ENCODE measurements at regions not wholly inside any gene's neighbourhood (a gene's known extent, or its start where the extent isn't known, plus 50 kb on each side); places are given as distances from the start of the nearest gene placed in this dataset.

DNA sequence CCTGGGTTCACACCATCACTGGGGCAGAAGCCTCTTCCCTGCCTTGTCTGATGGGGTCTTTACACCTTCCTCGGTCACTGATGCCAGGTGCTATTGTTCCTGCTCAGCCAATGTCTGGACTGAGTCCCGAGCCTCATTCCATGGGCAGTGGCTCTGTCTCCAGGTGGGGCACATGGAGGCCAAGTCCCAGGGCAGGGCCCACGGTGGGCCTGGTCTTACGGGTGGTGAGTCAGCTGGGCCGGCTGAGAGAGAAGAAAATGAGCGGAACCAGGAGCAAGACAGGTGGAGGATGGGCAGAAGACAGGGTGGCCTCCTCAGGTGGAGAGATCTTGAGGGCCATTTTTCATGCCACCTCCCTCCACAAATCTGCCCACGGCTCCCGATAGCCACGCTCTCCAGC, 131.7 kb upstream of the FAM20C start:
- Histone ChIP-seq H3K27ac (ENCODE audit: low read length) (no peak overlapping the region), H3K27me3 (ENCODE audit: insufficient read depth, low read depth, low read length) (no peaks in the 10 kb centered on the region), H3K9ac (ENCODE audit: low read length) (no peak overlapping the region), H3F3A (ENCODE audit: insufficient read depth, low read length, poor library complexity, severe bottlenecking) (no peaks in the 10 kb centered on the region), H2AFZ (ENCODE audit: low read depth, low read length) (no peak overlapping the region), H3K9me3 (ENCODE audit: low read length) (no peaks in the 10 kb centered on the region), H3K4me3 (ENCODE audit: low read length) (no peak overlapping the region), H3K36me3 (ENCODE audit: insufficient read depth, low read length) (no peaks in the 10 kb centered on the region), H4K20me1 (ENCODE audit: insufficient read depth) (no peaks in the 10 kb centered on the region), H3K9me2 (ENCODE audit: insufficient read depth, low read length) (no peaks in the 10 kb centered on the region), H3K79me2 (replicated peaks; ENCODE audit: insufficient read depth, low read length) (no peaks in the 10 kb centered on the region), H3K4me2 (ENCODE audit: low read length) (no peak overlapping the region)
- no peak for TF ChIP-seq EP300 (conservative IDR thresholded peaks at IDR 0.05; ENCODE audit: poor library complexity, severe bottlenecking)
- TF ChIP-seq MXI1 (conservative IDR thresholded peaks at IDR 0.05; ENCODE audit: poor library complexity, severe bottlenecking), result no peak
- TF ChIP-seq EZH2 (IDR thresholded peaks at IDR 0.05; ENCODE audit: borderline replicate concordance, insufficient read depth, low read length, poor library complexity, severe bottlenecking), result no peak
- no peak for TF ChIP-seq RAD21 (conservative IDR thresholded peaks at IDR 0.05)
- TF ChIP-seq, protein P1, sequence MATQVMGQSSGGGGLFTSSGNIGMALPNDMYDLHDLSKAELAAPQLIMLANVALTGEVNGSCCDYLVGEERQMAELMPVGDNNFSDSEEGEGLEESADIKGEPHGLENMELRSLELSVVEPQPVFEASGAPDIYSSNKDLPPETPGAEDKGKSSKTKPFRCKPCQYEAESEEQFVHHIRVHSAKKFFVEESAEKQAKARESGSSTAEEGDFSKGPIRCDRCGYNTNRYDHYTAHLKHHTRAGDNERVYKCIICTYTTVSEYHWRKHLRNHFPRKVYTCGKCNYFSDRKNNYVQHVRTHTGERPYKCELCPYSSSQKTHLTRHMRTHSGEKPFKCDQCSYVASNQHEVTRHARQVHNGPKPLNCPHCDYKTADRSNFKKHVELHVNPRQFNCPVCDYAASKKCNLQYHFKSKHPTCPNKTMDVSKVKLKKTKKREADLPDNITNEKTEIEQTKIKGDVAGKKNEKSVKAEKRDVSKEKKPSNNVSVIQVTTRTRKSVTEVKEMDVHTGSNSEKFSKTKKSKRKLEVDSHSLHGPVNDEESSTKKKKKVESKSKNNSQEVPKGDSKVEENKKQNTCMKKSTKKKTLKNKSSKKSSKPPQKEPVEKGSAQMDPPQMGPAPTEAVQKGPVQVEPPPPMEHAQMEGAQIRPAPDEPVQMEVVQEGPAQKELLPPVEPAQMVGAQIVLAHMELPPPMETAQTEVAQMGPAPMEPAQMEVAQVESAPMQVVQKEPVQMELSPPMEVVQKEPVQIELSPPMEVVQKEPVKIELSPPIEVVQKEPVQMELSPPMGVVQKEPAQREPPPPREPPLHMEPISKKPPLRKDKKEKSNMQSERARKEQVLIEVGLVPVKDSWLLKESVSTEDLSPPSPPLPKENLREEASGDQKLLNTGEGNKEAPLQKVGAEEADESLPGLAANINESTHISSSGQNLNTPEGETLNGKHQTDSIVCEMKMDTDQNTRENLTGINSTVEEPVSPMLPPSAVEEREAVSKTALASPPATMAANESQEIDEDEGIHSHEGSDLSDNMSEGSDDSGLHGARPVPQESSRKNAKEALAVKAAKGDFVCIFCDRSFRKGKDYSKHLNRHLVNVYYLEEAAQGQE (IDR thresholded peaks at IDR 0.05; ENCODE audit: borderline replicate concordance), result no peak
- TF ChIP-seq, protein P2, sequence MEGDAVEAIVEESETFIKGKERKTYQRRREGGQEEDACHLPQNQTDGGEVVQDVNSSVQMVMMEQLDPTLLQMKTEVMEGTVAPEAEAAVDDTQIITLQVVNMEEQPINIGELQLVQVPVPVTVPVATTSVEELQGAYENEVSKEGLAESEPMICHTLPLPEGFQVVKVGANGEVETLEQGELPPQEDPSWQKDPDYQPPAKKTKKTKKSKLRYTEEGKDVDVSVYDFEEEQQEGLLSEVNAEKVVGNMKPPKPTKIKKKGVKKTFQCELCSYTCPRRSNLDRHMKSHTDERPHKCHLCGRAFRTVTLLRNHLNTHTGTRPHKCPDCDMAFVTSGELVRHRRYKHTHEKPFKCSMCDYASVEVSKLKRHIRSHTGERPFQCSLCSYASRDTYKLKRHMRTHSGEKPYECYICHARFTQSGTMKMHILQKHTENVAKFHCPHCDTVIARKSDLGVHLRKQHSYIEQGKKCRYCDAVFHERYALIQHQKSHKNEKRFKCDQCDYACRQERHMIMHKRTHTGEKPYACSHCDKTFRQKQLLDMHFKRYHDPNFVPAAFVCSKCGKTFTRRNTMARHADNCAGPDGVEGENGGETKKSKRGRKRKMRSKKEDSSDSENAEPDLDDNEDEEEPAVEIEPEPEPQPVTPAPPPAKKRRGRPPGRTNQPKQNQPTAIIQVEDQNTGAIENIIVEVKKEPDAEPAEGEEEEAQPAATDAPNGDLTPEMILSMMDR (IDR thresholded peaks at IDR 0.05; ENCODE audit: poor library complexity, severe bottlenecking), result no peak
- TF ChIP-seq TAF1 (IDR thresholded peaks at IDR 0.05; ENCODE audit: low read depth), result no peak
- no peak for TF ChIP-seq POLR2AphosphoS5 (IDR thresholded peaks at IDR 0.05)
- TF ChIP-seq SMC3 (conservative IDR thresholded peaks at IDR 0.05; ENCODE audit: poor library complexity), result no peak

DNA sequence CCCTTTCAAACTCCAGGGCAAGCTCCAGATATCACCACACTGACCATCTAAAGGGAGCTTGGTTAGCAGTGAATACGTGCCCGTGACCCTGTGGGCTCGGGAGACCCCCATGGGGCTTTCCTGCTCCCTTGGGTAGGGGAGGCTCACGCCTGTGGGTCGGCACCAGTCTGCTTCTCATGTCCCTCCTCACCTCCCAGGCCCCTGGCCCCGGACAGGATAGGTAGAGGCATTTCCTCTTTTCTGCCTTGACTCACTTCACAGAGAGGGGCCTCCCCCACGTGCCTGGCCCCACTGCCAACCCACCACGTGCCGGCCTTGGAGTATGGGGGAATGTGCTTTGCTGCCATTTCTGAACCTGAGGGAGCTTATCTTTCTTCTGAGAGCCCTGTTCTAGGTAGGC, 131.3 kb upstream of the FAM20C start:
- no peaks in the 10 kb centered on the region for H3K9me2 ChIP-seq (ENCODE audit: insufficient read depth, low read length)
- no peak overlapping the region for H2AFZ ChIP-seq (ENCODE audit: low read depth, low read length)
- H3K4me2 ChIP-seq (ENCODE audit: low read length), result no peak overlapping the region
- H3K27me3 ChIP-seq (ENCODE audit: insufficient read depth, low read depth, low read length), result no peaks in the 10 kb centered on the region
- no peaks in the 10 kb centered on the region for H3K9me3 ChIP-seq (ENCODE audit: low read length)
- TF ChIP-seq TAF1 (IDR thresholded peaks at IDR 0.05; ENCODE audit: low read depth) (no peak), RAD21 (conservative IDR thresholded peaks at IDR 0.05) (no peak), EP300 (conservative IDR thresholded peaks at IDR 0.05; ENCODE audit: poor library complexity, severe bottlenecking) (no peak), MXI1 (conservative IDR thresholded peaks at IDR 0.05; ENCODE audit: poor library complexity, severe bottlenecking) (no peak), SMC3 (conservative IDR thresholded peaks at IDR 0.05; ENCODE audit: poor library complexity) (no peak), POLR2AphosphoS5 (IDR thresholded peaks at IDR 0.05) (no peak), EZH2 (IDR thresholded peaks at IDR 0.05; ENCODE audit: borderline replicate concordance, insufficient read depth, low read length, poor library complexity, severe bottlenecking) (no peak)
- TF ChIP-seq, protein P1 (IDR thresholded peaks at IDR 0.05; ENCODE audit: borderline replicate concordance), result no peak
- TF ChIP-seq, protein P2 (IDR thresholded peaks at IDR 0.05; ENCODE audit: poor library complexity, severe bottlenecking), result no peak
- H3K79me2 ChIP-seq (replicated peaks; ENCODE audit: insufficient read depth, low read length), result no peaks in the 10 kb centered on the region
- no peak overlapping the region for H3K4me3 ChIP-seq (ENCODE audit: low read length)
- no peaks in the 10 kb centered on the region for H4K20me1 ChIP-seq (ENCODE audit: insufficient read depth)
- H3K9ac ChIP-seq (ENCODE audit: low read length), result no peak overlapping the region
- H3K27ac ChIP-seq (ENCODE audit: low read length), result no peak overlapping the region
- no peaks in the 10 kb centered on the region for H3K36me3 ChIP-seq (ENCODE audit: insufficient read depth, low read length)
- H3F3A ChIP-seq (ENCODE audit: insufficient read depth, low read length, poor library complexity, severe bottlenecking), result no peaks in the 10 kb centered on the region

All from neural cell (in vitro differentiated cells).